COLO829 (cell line): ENCODE measurements at regions not wholly inside any gene's neighbourhood (a gene's known extent, or its start where the extent isn't known, plus 50 kb on each side); places are given as distances from the start of the nearest gene placed in this dataset.
"Not testable (repeated sequence)": the region's sequence is repeated elsewhere in the genome, so short reads cannot be mapped to it uniquely, and the experiment has no call there.

ENCODE experiments used
- DNase-seq: peaks from one replicate; pipeline ENCODE4 v3.0.0; 2012; ENCODE audit warnings: low spot score

DNA sequence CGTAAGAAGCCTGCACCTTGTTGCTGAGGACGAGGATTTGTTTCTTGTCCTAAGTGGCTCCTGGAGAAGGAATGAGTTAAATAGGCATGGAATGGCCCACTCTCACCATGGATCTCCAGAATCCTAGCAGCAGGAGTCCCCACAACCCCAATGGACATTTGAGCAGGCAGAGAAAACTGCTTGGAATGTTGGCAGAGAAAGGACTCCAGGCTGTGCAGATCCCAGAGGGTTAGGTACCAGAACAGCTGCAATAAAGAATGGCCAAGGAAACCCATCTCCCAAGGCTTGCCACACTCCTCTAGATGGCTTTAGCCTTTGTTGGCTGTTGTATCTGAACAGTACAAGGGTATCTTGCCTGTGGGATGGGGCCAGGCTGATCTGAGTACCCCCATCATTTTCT, 1415.7 kb upstream of the ADGRB3 start:
- no peak for DNase-seq

GRCh38 chr6:67212584-67212983, 1422.5 kb upstream of the ADGRB3 start:
- no peak for DNase-seq

- no peak for DNase-seq
These were observed 1424.6 kb upstream of the ADGRB3 start for GRCh38 chr6:67210450-67210849.

DNA sequence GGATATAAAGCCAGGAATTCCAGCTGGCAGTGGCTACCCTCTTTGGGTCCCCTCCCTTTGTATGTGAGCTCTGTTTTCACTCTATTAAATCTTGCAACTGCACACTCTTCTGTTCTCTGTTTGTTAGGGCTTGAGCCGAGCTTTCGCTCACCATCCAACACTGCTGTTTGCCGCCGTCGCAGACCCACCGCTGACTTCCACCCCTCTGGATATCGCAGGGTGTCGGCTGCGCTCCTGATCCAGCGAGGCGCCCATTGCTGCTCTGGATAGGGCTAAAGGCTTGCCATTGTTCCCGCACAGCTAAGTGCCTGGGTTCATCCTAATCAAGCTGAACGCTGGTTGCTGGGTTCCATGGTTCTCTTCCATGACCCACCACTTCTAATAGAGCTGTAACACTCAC, 1433.5 kb upstream of the ADGRB3 start:
- no peak for DNase-seq

DNA sequence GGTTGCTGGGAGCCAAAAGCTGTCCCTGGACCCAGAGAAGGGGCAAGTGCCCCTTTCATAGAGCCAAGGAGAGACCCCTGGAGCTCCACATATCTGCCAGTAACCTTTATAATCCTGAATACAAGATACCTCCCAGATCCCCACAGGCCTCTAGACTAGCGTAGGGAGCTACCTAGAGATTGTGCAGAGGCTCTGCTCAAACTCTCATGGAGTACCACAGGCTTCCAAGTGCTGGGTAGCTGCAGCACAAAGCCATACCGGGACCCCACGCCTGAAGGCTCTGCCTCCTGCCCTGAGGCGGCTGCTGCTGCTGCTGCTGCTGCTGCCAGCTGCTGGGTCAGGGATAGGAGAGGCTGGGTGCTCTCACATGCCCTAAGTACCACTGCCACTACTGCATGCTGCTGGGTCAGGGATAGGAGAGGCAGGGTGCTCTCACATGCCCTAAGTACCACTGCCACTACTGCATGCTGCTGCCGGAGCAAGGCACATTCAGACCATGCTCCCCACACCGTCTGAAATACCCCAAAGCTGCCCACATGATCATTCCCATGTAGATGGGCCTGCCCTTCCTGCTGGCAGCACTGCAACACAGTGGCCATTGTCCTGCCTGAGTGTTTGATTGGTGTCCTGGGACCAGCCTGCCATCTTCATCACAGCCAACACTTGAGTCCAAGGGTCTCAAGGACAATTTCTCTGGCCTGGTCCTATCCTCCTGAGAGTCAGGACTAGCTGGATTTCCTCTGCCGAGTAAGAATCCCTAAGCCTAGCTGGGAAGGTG, 1434.3 kb upstream of the ADGRB3 start:
- no peak for DNase-seq

GRCh38 chr6:67199425-67199824, 1435.7 kb upstream of the ADGRB3 start:
- no peak for DNase-seq

DNA sequence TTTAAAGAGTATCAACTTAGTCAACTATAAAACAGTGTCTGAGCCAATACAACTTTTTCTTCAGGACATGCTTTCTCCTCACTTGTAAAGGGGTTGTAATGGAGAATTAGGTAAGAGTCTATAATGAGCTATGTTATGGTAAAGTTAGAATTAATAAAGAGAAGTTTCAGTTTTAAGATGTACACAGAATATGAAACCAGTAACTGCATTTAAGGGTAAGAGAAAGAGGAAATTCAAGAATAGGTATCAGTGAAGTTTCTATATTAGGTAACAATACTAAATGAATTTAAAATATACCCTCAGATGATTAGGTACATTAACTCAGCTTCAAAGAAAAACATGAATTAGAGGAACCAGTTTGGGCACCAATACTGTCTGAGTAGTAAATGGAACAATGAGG, 1444.3 kb upstream of the ADGRB3 start:
- no peak for DNase-seq

GRCh38 chr6:67184405-67184804, 1450.7 kb upstream of the ADGRB3 start:
- no peak for DNase-seq

DNA sequence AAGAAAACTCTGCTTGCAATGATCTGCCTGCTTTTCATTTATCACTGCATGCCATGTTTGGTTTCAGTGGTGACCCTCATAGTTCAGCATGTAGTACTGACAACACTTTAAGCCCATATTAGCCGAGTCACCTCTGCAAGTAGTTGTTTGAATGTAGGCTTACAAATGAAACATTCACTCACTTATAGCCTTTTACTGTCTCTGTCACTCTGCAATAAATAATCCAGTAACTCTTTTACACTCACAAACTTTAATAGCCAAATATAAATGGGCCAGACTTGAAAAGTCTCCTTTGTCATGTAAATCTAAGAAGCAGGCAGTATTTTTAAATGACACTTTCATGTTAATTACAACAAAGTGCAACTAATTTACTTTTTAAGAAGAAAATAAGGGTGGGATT, 1460.0 kb upstream of the ADGRB3 start:
- DNase-seq, result no peak

DNA sequence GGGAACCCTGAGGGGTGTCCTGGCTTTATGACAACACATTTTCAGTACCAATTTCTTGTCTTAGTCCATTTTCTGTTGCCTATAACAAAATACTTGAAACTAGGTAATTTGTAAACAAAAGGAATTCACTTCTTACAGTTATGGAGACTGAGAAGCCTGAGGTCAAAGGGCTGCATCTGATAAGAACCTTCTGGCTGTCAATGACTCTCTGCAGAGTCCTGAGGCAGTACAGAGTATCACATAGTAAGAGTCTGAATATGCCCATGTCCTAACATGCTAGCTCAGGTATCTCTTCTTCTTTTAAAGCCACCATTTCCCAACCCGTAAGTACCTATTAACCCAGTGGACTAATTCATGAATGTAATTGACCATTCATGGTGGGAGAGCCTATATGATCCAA, 1458.6 kb upstream of the EYS start:
- no peak for DNase-seq

DNA sequence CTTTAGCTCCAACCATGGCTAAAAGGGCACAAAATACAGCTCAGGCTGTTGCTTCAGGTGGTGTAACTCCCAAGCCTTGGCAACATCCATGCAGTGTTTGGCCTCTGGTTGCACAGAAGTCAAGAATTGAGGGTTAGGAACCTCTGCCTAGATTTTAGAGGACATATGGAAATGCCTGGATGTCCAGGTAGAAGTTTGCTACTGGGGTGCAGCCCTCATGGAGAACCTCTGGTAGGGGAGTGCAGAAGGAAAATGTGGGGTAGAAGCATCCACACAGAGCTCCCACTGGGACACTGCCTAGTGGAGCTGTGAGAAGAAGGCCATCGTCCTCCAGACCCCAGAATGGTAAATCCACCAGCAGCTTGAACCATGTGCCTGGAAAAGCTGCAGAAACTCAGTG, 1453.8 kb upstream of the EYS start:
- DNase-seq, result no peak

- no peak for DNase-seq
These were observed 1434.0 kb upstream of the EYS start for GRCh38 chr6:67141005-67141404.

GRCh38 chr6:67133973-67134372, 1426.9 kb upstream of the EYS start:
- DNase-seq, result no peak

DNA sequence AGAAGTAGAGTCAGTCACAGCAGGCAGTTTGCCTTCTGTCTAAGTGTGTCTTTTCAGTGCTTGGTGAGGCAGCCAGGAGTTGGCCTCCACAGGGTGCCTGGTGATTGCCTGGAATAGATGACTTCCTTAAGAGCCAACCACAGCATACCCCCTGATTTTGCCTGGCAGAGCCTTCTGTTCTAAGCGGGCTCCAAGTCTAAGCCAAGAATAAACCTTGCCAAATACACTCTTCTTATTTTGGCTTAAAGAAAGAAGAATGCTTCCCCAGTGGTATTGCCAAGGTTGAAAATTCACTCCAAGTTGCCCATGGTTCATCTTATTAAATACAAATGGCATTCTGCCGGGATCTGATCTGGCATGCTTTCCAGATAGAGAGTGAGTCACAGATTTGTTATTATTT, 1424.8 kb upstream of the EYS start:
- no peak for DNase-seq

DNA sequence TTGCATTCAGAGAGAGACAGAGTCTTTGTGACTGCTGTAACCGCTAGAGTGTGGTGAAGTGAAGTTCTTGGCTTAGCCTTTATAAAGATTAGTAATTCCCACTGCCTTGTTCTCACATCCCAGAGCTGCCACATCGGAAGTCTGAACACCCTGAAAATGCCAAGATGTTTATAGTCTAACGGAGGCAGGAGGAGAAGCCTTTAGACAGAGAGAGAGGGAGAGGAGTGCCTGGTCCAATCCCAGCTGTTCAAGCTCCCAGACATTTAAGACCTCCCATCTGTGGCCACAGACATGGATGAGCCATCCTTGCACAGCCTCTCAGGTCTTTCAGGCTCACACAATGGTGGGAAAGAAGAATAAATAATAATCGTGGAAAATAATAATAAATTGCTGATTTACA, 1422.8 kb upstream of the EYS start:
- no peak for DNase-seq

GRCh38 chr6:67127041-67127440, 1420.0 kb upstream of the EYS start:
- no peak for DNase-seq

- DNase-seq, result no peak
These were observed 1414.1 kb upstream of the EYS start for GRCh38 chr6:67121115-67121514.

DNA sequence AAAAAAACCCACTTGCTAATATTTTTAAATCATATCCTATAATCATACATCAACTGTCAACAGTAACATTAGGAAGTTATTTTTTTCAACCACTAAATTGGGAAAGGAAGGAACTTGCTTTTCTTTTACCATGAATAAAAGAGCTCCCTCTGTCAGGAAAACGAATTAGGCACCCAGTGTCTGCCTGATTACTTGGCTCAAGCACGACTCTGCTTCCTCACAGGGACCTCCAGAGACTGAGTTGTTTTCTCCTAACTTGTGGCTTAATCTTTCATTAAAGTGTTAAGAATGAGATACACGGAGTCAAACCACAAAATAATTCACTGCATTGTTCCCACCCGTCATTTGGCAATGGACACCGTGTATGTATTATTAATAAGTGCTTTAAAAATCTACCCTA, 1405.1 kb upstream of the EYS start:
- DNase-seq, result no peak

- DNase-seq, result no peak
These were observed 1395.7 kb upstream of the EYS start for GRCh38 chr6:67102743-67103142.

DNA sequence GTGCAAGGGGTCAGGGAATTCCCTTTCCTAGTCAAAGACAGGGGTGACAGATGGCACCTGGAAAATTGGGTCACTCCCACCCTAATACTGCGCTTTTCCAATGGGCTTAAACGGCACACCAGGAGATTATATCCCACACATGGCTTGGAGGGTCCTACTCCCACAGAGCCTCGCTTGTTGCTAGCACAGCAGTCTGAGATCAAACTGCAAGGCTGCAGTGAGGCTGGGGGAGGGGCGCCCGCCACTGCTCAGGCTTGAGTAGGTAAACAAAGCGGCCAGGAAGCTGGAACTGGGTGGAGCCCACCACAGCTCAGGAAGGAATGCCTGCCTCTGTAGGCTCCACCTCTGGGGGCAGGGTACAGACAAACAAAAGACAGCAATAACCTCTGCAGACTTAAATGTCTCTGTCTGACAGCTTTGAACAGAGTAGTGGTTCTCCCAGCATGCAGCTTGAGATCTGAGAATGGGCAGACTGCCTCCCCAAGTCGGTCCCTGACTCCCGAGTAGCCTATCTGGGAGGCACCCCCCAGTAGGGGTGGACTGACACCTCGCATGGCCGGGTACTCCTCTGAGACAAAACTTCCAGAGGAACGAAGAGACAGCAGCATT, 1388.7 kb upstream of the EYS start:
- not testable (repeated sequence) for DNase-seq

GRCh38 chr6:67094431-67094946, 1387.5 kb upstream of the EYS start:
- no peak for DNase-seq

GRCh38 chr6:67073938-67074337, 1366.9 kb upstream of the EYS start:
- DNase-seq, result no peak

GRCh38 chr6:67068781-67069180, 1361.8 kb upstream of the EYS start:
- DNase-seq, result no peak

DNA sequence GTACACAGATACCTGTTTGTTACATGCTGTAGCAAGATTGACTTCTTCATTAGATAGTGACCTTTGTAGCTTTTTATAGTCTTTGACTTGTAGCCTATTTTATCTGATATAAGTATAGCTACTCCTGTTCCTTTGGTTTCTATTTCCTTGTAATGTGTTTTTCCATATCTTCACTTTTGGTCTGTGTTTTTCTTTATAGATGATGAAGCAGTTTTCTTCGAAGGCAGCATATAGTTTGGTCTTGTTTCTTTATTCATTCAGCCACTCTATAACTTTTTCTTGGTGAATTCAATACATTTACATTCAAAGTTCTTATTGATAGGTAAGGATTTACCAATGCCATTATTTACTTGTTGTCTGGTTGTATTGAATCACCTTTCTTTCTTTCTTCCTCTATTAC, 1357.3 kb upstream of the EYS start:
- DNase-seq, result no peak
